CD14-positive monocyte (primary cell): ENCODE measurements at regions not wholly inside any gene's neighbourhood (a gene's known extent, or its start where the extent isn't known, plus 50 kb on each side); places are given as distances from the start of the nearest gene placed in this dataset.

Experiments used
- DNase-seq, 3 donors: peaks; one replicate each; pipeline ENCODE4 v3.0.0-alpha.2; 2011 to 2022
- H2AFZ ChIP-seq: 2 replicates; pipeline ENCODE4 v1.6.0; 2012; ENCODE audit warnings: mild to moderate bottlenecking, low read depth, low read length, inconsistent platforms; ENCODE audit not compliant: insufficient read depth, poor library complexity, severe bottlenecking
- H3K27ac ChIP-seq, 2 donors: 1 replicate in 1 of 2; 2 replicates in 1 of 2; pipeline ENCODE4 v1.5.1; 2012 to 2013; ENCODE audit warnings: low read length in 2 of 2, control low read depth in 1 of 2, inconsistent platforms in 1 of 2, low read depth in 1 of 2, mild to moderate bottlenecking in 1 of 2
- H3K27me3 ChIP-seq, 2 donors: one replicate each; pipeline versions ENCODE4 v1.6.0 to v1.6.1; 2011 to 2013; ENCODE audit warnings: low read length in 2 of 2; ENCODE audit not compliant: control insufficient read depth in 2 of 2, insufficient read depth in 2 of 2
- H3K36me3 ChIP-seq, 2 donors: replicated peaks in 1 of 2; 1 replicate in 1 of 2; 2 replicates in 1 of 2; pipeline versions ENCODE4 v1.5.1 to v1.6.1; 2012 to 2013; ENCODE audit warnings: low read length in 2 of 2, control low read depth in 1 of 2, inconsistent platforms in 1 of 2, mild to moderate bottlenecking in 1 of 2; ENCODE audit not compliant: insufficient read depth in 2 of 2, control insufficient read depth in 1 of 2
- H3K4me1 ChIP-seq, 2 donors: 1 replicate in 1 of 2; 2 replicates in 1 of 2; pipeline versions ENCODE4 v1.5.1 to v1.6.1; 2012 to 2013; ENCODE audit warnings: low read length in 2 of 2, control low read depth in 1 of 2, inconsistent platforms in 1 of 2, mild to moderate bottlenecking in 1 of 2, moderate library complexity in 1 of 2; ENCODE audit not compliant: insufficient read depth in 2 of 2, control insufficient read depth in 1 of 2
- H3K4me2 ChIP-seq: replicated peaks from 2 replicates; pipeline ENCODE3; 2012; ENCODE audit warnings: low read length, moderate library complexity, mild to moderate bottlenecking; ENCODE audit not compliant: poor library complexity, severe bottlenecking; ENCODE audit errors: extremely low read depth
- H3K4me3 ChIP-seq, 3 experiments: fragments of 200-600 bp in 1 of 3; sonication (generic) in 1 of 3; replicated peaks in 1 of 3; 1 replicate in 2 of 3; 2 replicates in 1 of 3; pipeline ENCODE4 v1.5.1; 2011 to 2013; ENCODE audit warnings: low read length in 3 of 3, mild to moderate bottlenecking in 3 of 3, control low read depth in 2 of 3, low read depth in 2 of 3, inconsistent platforms in 1 of 3, moderate library complexity in 1 of 3
- H3K79me2 ChIP-seq: 2 replicates; pipeline ENCODE4 v1.6.0; 2012; ENCODE audit warnings: mild to moderate bottlenecking, control low read depth, inconsistent platforms, low read length, moderate library complexity; ENCODE audit not compliant: insufficient read depth
- H3K9ac ChIP-seq: 2 replicates; pipeline ENCODE4 v1.6.0; 2017; ENCODE audit warnings: low read length, mild to moderate bottlenecking; ENCODE audit not compliant: insufficient read depth, poor library complexity, severe bottlenecking
- H3K9me3 ChIP-seq, 2 donors: replicated peaks in 1 of 2; 1 replicate in 1 of 2; 2 replicates in 1 of 2; pipeline versions ENCODE4 v1.5.1 to v1.6.1; 2012 to 2013; ENCODE audit warnings: low read length in 2 of 2, control low read depth in 1 of 2; ENCODE audit not compliant: control insufficient read depth in 1 of 2, insufficient read depth in 1 of 2
- H4K20me1 ChIP-seq: 2 replicates; pipeline ENCODE4 v1.6.0; 2012; ENCODE audit warnings: mild to moderate bottlenecking, low read length, control low read depth, moderate library complexity; ENCODE audit not compliant: insufficient read depth
- H3K27ac Mint-ChIP-seq, 7 donors: one replicate each; pipeline ENCODE4 v1.8.0; 2020; ENCODE audit warnings: mild to moderate bottlenecking in 7 of 7, mixed read lengths in 7 of 7, moderate library complexity in 6 of 7, inconsistent platforms in 2 of 7
- H3K27me3 Mint-ChIP-seq, 3 donors: one replicate each; pipeline ENCODE4 v1.8.0; 2021 to 2022; ENCODE audit warnings: low read depth in 3 of 3, mild to moderate bottlenecking in 3 of 3, mixed read lengths in 3 of 3, moderate library complexity in 3 of 3, inconsistent platforms in 1 of 3
- H3K36me3 Mint-ChIP-seq, 2 donors: one replicate each; pipeline ENCODE4 v1.8.0; 2020; ENCODE audit warnings: mixed read lengths in 2 of 2, inconsistent platforms in 1 of 2, mild to moderate bottlenecking in 1 of 2
- H3K4me1 Mint-ChIP-seq: one replicate; pipeline ENCODE4 v1.8.0; 2020; ENCODE audit warnings: mild to moderate bottlenecking, mixed read lengths
- H3K4me3 Mint-ChIP-seq, 2 donors: one replicate each; pipeline ENCODE4 v1.8.0; 2020; ENCODE audit warnings: mild to moderate bottlenecking in 2 of 2, mixed read lengths in 2 of 2, moderate library complexity in 1 of 2
- H3K9me3 Mint-ChIP-seq, 7 donors: one replicate each; pipeline ENCODE4 v1.8.0; 2020 to 2022; ENCODE audit warnings: mixed read lengths in 7 of 7, mild to moderate bottlenecking in 6 of 7, moderate library complexity in 6 of 7, inconsistent platforms in 2 of 7
- CTCF ChIP-seq: fragments of 200-600 bp; IDR thresholded peaks from one replicate; pipeline ENCODE4 v1.8.0; 2022; ENCODE audit warnings: antibody characterized with exemption, mild to moderate bottlenecking
- WGBS: methylation state at CpG from one replicate; pipeline ENCODE4 v1.1.5; 2013; ENCODE audit warnings: missing lambda C conversion rate; ENCODE audit not compliant: insufficient coverage; 5-methylcytosine and 5-hydroxymethylcytosine counted together
- intact Hi-C, 2 donors: fragments of 100-400 bp; cut with micrococcal nuclease; formaldehyde crosslinking; loops; one replicate each; pipeline versions ENCODE4 v1.15.0 to v1.15.1; 2023

GRCh38 chr18:30385684-30386083 lies 656.9 kb downstream of the DSC3 start:
- peaks cover 0 to 5% (median 2%) of the 10 kb centered on the region in 7 donors for H3K9me3 Mint-ChIP-seq
- Histone ChIP-seq H3K4me1 (no peaks in the 10 kb centered on the region), H3K27me3 (no peaks in the 10 kb centered on the region), H3K27ac (no peak overlapping the region), H3K9me3 (peaks cover 2 to 11% of the 10 kb centered on the region in 2 donors), H4K20me1 (no peaks in the 10 kb centered on the region), H2AFZ (no peak overlapping the region), H3K4me2 (no peak overlapping the region), H3K9ac (no peak overlapping the region), H3K4me3 (no peak overlapping the region), H3K79me2 (no peaks in the 10 kb centered on the region), H3K36me3 (no peaks in the 10 kb centered on the region)
- intact Hi-C loops = no loop called here
- H3K27ac Mint-ChIP-seq = no peak overlapping the region
- TF ChIP-seq CTCF = no peak
- H3K4me1 Mint-ChIP-seq = no peaks in the 10 kb centered on the region
- H3K27me3 Mint-ChIP-seq = no peaks in the 10 kb centered on the region
- WGBS = no CpG with 5 or more reads among the region's 1 CpG
- no peak for DNase-seq
- no peaks in the 10 kb centered on the region for H3K36me3 Mint-ChIP-seq
- H3K4me3 Mint-ChIP-seq = no peak overlapping the region

- no peak overlapping the region for H3K27ac ChIP-seq
- WGBS = no CpG with 5 or more reads among the region's 2 CpGs
- peaks cover 0 to 7% (median 3%) of the 10 kb centered on the region in 7 donors for H3K9me3 Mint-ChIP-seq
Measured at GRCh38 chr18:30381826-30382225, 660.7 kb downstream of the DSC3 start.

More at GRCh38 chr18:30381826-30382225, 660.7 kb downstream of the DSC3 start:
- H3K36me3 Mint-ChIP-seq = no peaks in the 10 kb centered on the region
- Histone ChIP-seq H3K79me2 (no peaks in the 10 kb centered on the region), H3K27me3 (no peaks in the 10 kb centered on the region), H3K4me2 (no peak overlapping the region), H3K9me3 (peaks cover 0 to 7% of the 10 kb centered on the region in 2 donors), H3K4me1 (no peaks in the 10 kb centered on the region), H3K9ac (no peak overlapping the region), H3K4me3 (no peak overlapping the region), H4K20me1 (no peaks in the 10 kb centered on the region), H2AFZ (no peak overlapping the region), H3K36me3 (no peaks in the 10 kb centered on the region)
- H3K4me1 Mint-ChIP-seq = no peaks in the 10 kb centered on the region
- no peak overlapping the region for H3K4me3 Mint-ChIP-seq
- TF ChIP-seq CTCF = no peak
- no peak for DNase-seq
- no peak overlapping the region for H3K27ac Mint-ChIP-seq
- intact Hi-C loops = no loop called here
- no peaks in the 10 kb centered on the region for H3K27me3 Mint-ChIP-seq
